Neuronal stem cell (in vitro differentiated cells): ENCODE measurements at regions not wholly inside any gene's neighbourhood (a gene's known extent, or its start where the extent isn't known, plus 50 kb on each side); places are given as distances from the start of the nearest gene placed in this dataset.

Experiments
- DNase-seq: peaks from one replicate; pipeline ENCODE4 v3.0.0-alpha.2; 2013; ENCODE audit warnings: low spot score
- H2AFZ ChIP-seq: one replicate; pipeline ENCODE4 v1.6.1; 2013; ENCODE audit warnings: mild to moderate bottlenecking, low read length, inconsistent platforms
- H2AK5ac ChIP-seq: 2 replicates; pipeline ENCODE4 v1.6.1; 2013; ENCODE audit warnings: low read depth, mild to moderate bottlenecking, inconsistent platforms, low read length, moderate library complexity, mixed read lengths
- H2BK120ac ChIP-seq: 2 replicates; pipeline ENCODE4 v1.6.1; 2013; ENCODE audit warnings: low read depth, mild to moderate bottlenecking, inconsistent platforms, low read length, moderate library complexity, mixed read lengths
- H2BK12ac ChIP-seq: one replicate; pipeline ENCODE4 v1.6.1; 2013; ENCODE audit warnings: low read length, inconsistent platforms
- H2BK15ac ChIP-seq: 2 replicates; pipeline ENCODE4 v1.6.1; 2013; ENCODE audit warnings: mild to moderate bottlenecking, low read length, inconsistent platforms, mixed read lengths
- H2BK5ac ChIP-seq: one replicate; pipeline ENCODE4 v1.6.1; 2013; ENCODE audit warnings: inconsistent platforms, mild to moderate bottlenecking, low read length, moderate library complexity
- H3K14ac ChIP-seq: one replicate; pipeline ENCODE4 v1.6.1; 2013; ENCODE audit warnings: low read length, inconsistent platforms
- H3K18ac ChIP-seq: 2 replicates; pipeline ENCODE4 v1.6.1; 2013; ENCODE audit warnings: low read length, inconsistent platforms
- H3K23ac ChIP-seq: 2 replicates; pipeline ENCODE4 v1.6.1; 2013; ENCODE audit warnings: low read depth, mild to moderate bottlenecking, mixed read lengths, low read length, inconsistent platforms; ENCODE audit not compliant: poor library complexity
- H3K27ac ChIP-seq: replicated peaks from 3 replicates; pipeline ENCODE4 v1.5.1; 2013; ENCODE audit warnings: low read length, inconsistent platforms
- H3K27me3 ChIP-seq, 3 experiments: 2 replicates each; pipeline ENCODE4 v1.6.1; 2013; ENCODE audit warnings: low read length in 3 of 3, mild to moderate bottlenecking in 2 of 3, inconsistent platforms in 1 of 3, low read depth in 1 of 3, mixed read lengths in 1 of 3, moderate library complexity in 1 of 3; ENCODE audit not compliant: control insufficient read depth in 3 of 3, insufficient read depth in 3 of 3
- H3K36me3 ChIP-seq, 2 donors: replicated peaks in 1 of 2; 2 replicates each; pipeline ENCODE4 v1.6.1; 2013; ENCODE audit warnings: low read length in 2 of 2; ENCODE audit not compliant: control insufficient read depth in 2 of 2, insufficient read depth in 2 of 2
- H3K4ac ChIP-seq: 2 replicates; pipeline ENCODE4 v1.6.1; 2013; ENCODE audit warnings: inconsistent platforms, mild to moderate bottlenecking, low read length, moderate library complexity
- H3K4me1 ChIP-seq, 2 donors: 1 replicate in 1 of 2; 2 replicates in 1 of 2; pipeline ENCODE4 v1.6.1; 2013; ENCODE audit warnings: low read length in 2 of 2, low read depth in 1 of 2; ENCODE audit not compliant: control insufficient read depth in 2 of 2, insufficient read depth in 1 of 2
- H3K4me2 ChIP-seq: one replicate; pipeline ENCODE4 v1.6.1; 2013; ENCODE audit warnings: mild to moderate bottlenecking, low read length, inconsistent platforms; ENCODE audit not compliant: insufficient read depth, poor library complexity, severe bottlenecking
- H3K4me3 ChIP-seq, 2 donors: 2 replicates each; pipeline ENCODE4 v1.5.1; 2013; ENCODE audit warnings: low read length in 2 of 2, mild to moderate bottlenecking in 2 of 2, inconsistent platforms in 1 of 2, moderate library complexity in 1 of 2
- H3K79me1 ChIP-seq: one replicate; pipeline ENCODE4 v1.6.1; 2013; ENCODE audit warnings: low read depth, mild to moderate bottlenecking, inconsistent platforms, low read length, moderate library complexity
- H3K9ac ChIP-seq: one replicate; pipeline ENCODE4 v1.6.1; 2013; ENCODE audit warnings: mild to moderate bottlenecking, low read depth, low read length, inconsistent platforms; ENCODE audit not compliant: poor library complexity
- H3K9me3 ChIP-seq, 2 donors: replicated peaks in 1 of 2; 2 replicates each; pipeline versions ENCODE3 to v1.6.1; 2013; ENCODE audit warnings: low read length in 2 of 2, mild to moderate bottlenecking in 2 of 2, inconsistent platforms in 1 of 2, low read depth in 1 of 2, mixed read lengths in 1 of 2, moderate library complexity in 1 of 2; ENCODE audit not compliant: control insufficient read depth in 2 of 2, insufficient read depth in 1 of 2
- H4K8ac ChIP-seq: one replicate; pipeline ENCODE4 v1.6.1; 2013; ENCODE audit warnings: low read depth, mild to moderate bottlenecking, inconsistent platforms, low read length, moderate library complexity
- H4K91ac ChIP-seq: one replicate; pipeline ENCODE4 v1.6.1; 2013; ENCODE audit warnings: low read length, low read depth, mild to moderate bottlenecking, inconsistent platforms; ENCODE audit not compliant: poor library complexity
- WGBS, 2 donors: extraction: QIAGEN DNeasy Blood & Tissue Kit; methylation state at CpG; one replicate each; pipeline ENCODE4 v1.1.7; 2013; ENCODE audit warnings: missing lambda C conversion rate in 2 of 2, mixed read lengths in 1 of 2; ENCODE audit not compliant: insufficient read length in 2 of 2, insufficient replicate concordance in 1 of 2; ENCODE audit errors: extremely low coverage in 2 of 2; 5-methylcytosine and 5-hydroxymethylcytosine counted together

- H3K27ac ChIP-seq, result no peak overlapping the region
- H2BK5ac ChIP-seq, result no peak overlapping the region
- H3K14ac ChIP-seq, result no peak overlapping the region
- DNase-seq, result no peak
- no peak overlapping the region for H3K23ac ChIP-seq
- no peak overlapping the region for H3K18ac ChIP-seq
- H2BK120ac ChIP-seq, result no peak overlapping the region
- H2BK15ac ChIP-seq, result no peak overlapping the region
- peaks cover 0 to 4% of the 10 kb centered on the region in 2 donors for H3K9me3 ChIP-seq
- H3K9ac ChIP-seq, result no peak overlapping the region
- no peaks in the 10 kb centered on the region for H3K27me3 ChIP-seq
- no peak overlapping the region for H2AK5ac ChIP-seq
- no peak overlapping the region for H3K4me3 ChIP-seq
- no peak overlapping the region for H3K4ac ChIP-seq
- no peaks in the 10 kb centered on the region for H3K79me1 ChIP-seq
- H4K91ac ChIP-seq, result no peak overlapping the region
- no peak overlapping the region for H2AFZ ChIP-seq
- WGBS, 2 donors, result no CpG with 5 or more reads among the region's 2 CpGs
- no peak overlapping the region for H3K4me2 ChIP-seq
- no peaks in the 10 kb centered on the region for H3K36me3 ChIP-seq
- H2BK12ac ChIP-seq, result no peak overlapping the region
- H4K8ac ChIP-seq, result no peak overlapping the region
- H3K4me1 ChIP-seq, result no peaks in the 10 kb centered on the region
Measured at GRCh38 chr5:167785106-167785505, 506.3 kb upstream of the WWC1 start.

- H3K36me3 ChIP-seq, result no peaks in the 10 kb centered on the region
- H3K9me3 ChIP-seq, result peaks cover 0 to 4% of the 10 kb centered on the region in 2 donors
- no peak overlapping the region for H2AFZ ChIP-seq
- no peak overlapping the region for H4K91ac ChIP-seq
- H3K4ac ChIP-seq, result no peak overlapping the region
- no peak overlapping the region for H4K8ac ChIP-seq
- H2AK5ac ChIP-seq, result no peak overlapping the region
- H3K23ac ChIP-seq, result no peak overlapping the region
- H3K9ac ChIP-seq, result no peak overlapping the region
- H2BK15ac ChIP-seq, result no peak overlapping the region
- no peak for DNase-seq
- H3K27ac ChIP-seq, result no peak overlapping the region
- H3K18ac ChIP-seq, result no peak overlapping the region
- no peak overlapping the region for H2BK12ac ChIP-seq
- H3K79me1 ChIP-seq, result no peaks in the 10 kb centered on the region
- H3K14ac ChIP-seq, result no peak overlapping the region
- H3K4me1 ChIP-seq, result no peaks in the 10 kb centered on the region
- no CpG with 5 or more reads among the region's 1 CpG for WGBS, 2 donors
- H3K4me2 ChIP-seq, result no peak overlapping the region
- H2BK120ac ChIP-seq, result no peak overlapping the region
- no peak overlapping the region for H2BK5ac ChIP-seq
- H3K27me3 ChIP-seq, result no peaks in the 10 kb centered on the region
- H3K4me3 ChIP-seq, result no peak overlapping the region
Measured at GRCh38 chr5:167785901-167786300, 505.5 kb upstream of the WWC1 start.

GRCh38 chr5:167786871-167787578 lies 504.4 kb upstream of the WWC1 start:
- Histone ChIP-seq H4K91ac (no peak overlapping the region), H3K4me3 (no peak overlapping the region), H3K27ac (no peak overlapping the region), H4K8ac (no peak overlapping the region), H2BK5ac (no peak overlapping the region), H3K9ac (no peak overlapping the region), H3K18ac (no peak overlapping the region), H3K27me3 (no peaks in the 10 kb centered on the region), H3K4ac (no peak overlapping the region), H3K9me3 (peaks cover 0 to 4% of the 10 kb centered on the region in 2 donors), H3K4me2 (no peak overlapping the region), H3K4me1 (peaks cover under 1 to 6% of the 10 kb centered on the region in 2 donors), H2AFZ (no peak overlapping the region), H2BK12ac (no peak overlapping the region), H3K36me3 (no peaks in the 10 kb centered on the region), H3K79me1 (no peaks in the 10 kb centered on the region), H2BK15ac (no peak overlapping the region), H2BK120ac (no peak overlapping the region), H3K23ac (no peak overlapping the region), H2AK5ac (no peak overlapping the region), H3K14ac (no peak overlapping the region)
- WGBS, 2 donors, result no CpG with 5 or more reads among the region's 2 CpGs
- no peak for DNase-seq

- no peaks in the 10 kb centered on the region for H3K27me3 ChIP-seq
- no peak overlapping the region for H2BK5ac ChIP-seq
- WGBS, 2 donors, result no CpG with 5 or more reads among the region's 7 CpGs
- no peak overlapping the region for H2BK120ac ChIP-seq
- no peak overlapping the region for H3K4ac ChIP-seq
- no peak for DNase-seq
- H3K18ac ChIP-seq, result no peak overlapping the region
- H3K23ac ChIP-seq, result no peak overlapping the region
- no peak overlapping the region for H2AFZ ChIP-seq
- H3K4me1 ChIP-seq, result peaks cover 5 to 19% of the 10 kb centered on the region in 2 donors
- no peak overlapping the region for H2BK12ac ChIP-seq
- H4K8ac ChIP-seq, result no peak overlapping the region
- H3K79me1 ChIP-seq, result no peaks in the 10 kb centered on the region
- no peaks in the 10 kb centered on the region for H3K36me3 ChIP-seq
- H3K9ac ChIP-seq, result no peak overlapping the region
- no peak overlapping the region for H2AK5ac ChIP-seq
- H3K4me3 ChIP-seq, result no peak overlapping the region
- H3K4me2 ChIP-seq, result no peak overlapping the region
- H2BK15ac ChIP-seq, result no peak overlapping the region
- H4K91ac ChIP-seq, result no peak overlapping the region
- peaks cover 0 to 4% of the 10 kb centered on the region in 2 donors for H3K9me3 ChIP-seq
- no peak overlapping the region for H3K27ac ChIP-seq
- no peak overlapping the region for H3K14ac ChIP-seq
Measured at GRCh38 chr5:167790045-167790444, 501.4 kb upstream of the WWC1 start.
